Caco-2 (cell line): ENCODE measurements at regions not wholly inside any gene's neighbourhood (a gene's known extent, or its start where the extent isn't known, plus 50 kb on each side); places are given as distances from the start of the nearest gene placed in this dataset.

Experiments used
- BruUV-seq: library from RNA; stranded (reverse); fragments of 400-500 nt; replicated peaks from 2 replicates; lab custom pipeline; 2021; lab: Mats Ljungman, UMichigan
- CTCF ChIA-PET: fragments of 300-600 bp; sonication (Branson Sonifier 250); formaldehyde crosslinking; loops from one replicate; lab custom pipeline; 2022; ENCODE audit warnings: antibody characterized with exemption; lab: Charles Lee
- POLR2A ChIA-PET: fragments of 300-600 bp; sonication (Branson Sonifier 250); formaldehyde crosslinking; loops from one replicate; lab custom pipeline; 2022; ENCODE audit warnings: antibody characterized with exemption; lab: Charles Lee
- DNase-seq, 2 experiments: peaks; one replicate each; pipeline versions ENCODE4 v3.0.0 to v3.0.0-alpha.2; 2020 to 2022
- H3K27me3 ChIP-seq: replicated peaks from 2 replicates; pipeline ENCODE4 v1.6.0; 2011; ENCODE audit warnings: low read length; ENCODE audit not compliant: control insufficient read depth, insufficient read depth
- H3K36me3 ChIP-seq: 2 replicates; pipeline ENCODE4 v1.5.1; 2011; ENCODE audit warnings: low read length; ENCODE audit not compliant: control insufficient read depth, insufficient read depth
- H3K4me1 ChIP-seq: fragments of 250-450 bp; sonication (Bioruptor Pico); 2 replicates; pipeline ENCODE4 v1.5.1; 2020; ENCODE audit warnings: mild to moderate bottlenecking
- H3K4me3 ChIP-seq: 2 replicates; pipeline ENCODE4 v1.5.1; 2011; ENCODE audit warnings: low read depth, mild to moderate bottlenecking, control low read depth, low read length
- H3K9me3 ChIP-seq: fragments of 250-450 bp; sonication (Bioruptor Pico); 2 replicates; pipeline ENCODE4 v1.5.1; 2020; ENCODE audit warnings: mild to moderate bottlenecking, moderate library complexity
- H3K27ac Mint-ChIP-seq: one replicate; pipeline ENCODE4 v1.8.0; 2022; ENCODE audit warnings: mixed read lengths; ENCODE audit not compliant: unreplicated experiment
- H3K27me3 Mint-ChIP-seq: one replicate; pipeline ENCODE4 v1.8.0; 2022; ENCODE audit warnings: mixed read lengths; ENCODE audit not compliant: insufficient read depth, unreplicated experiment
- H3K36me3 Mint-ChIP-seq: one replicate; pipeline ENCODE4 v1.8.0; 2022; ENCODE audit warnings: mild to moderate bottlenecking, mixed read lengths; ENCODE audit not compliant: insufficient read depth, unreplicated experiment
- H3K4me1 Mint-ChIP-seq: one replicate; pipeline ENCODE4 v1.8.0; 2022; ENCODE audit warnings: low read depth, mixed read lengths; ENCODE audit not compliant: unreplicated experiment
- H3K4me3 Mint-ChIP-seq: one replicate; pipeline ENCODE4 v1.8.0; 2022; ENCODE audit warnings: mild to moderate bottlenecking, moderate library complexity, mixed read lengths; ENCODE audit not compliant: unreplicated experiment
- H3K9me3 Mint-ChIP-seq: one replicate; pipeline ENCODE4 v1.8.0; 2022; ENCODE audit warnings: mixed read lengths; ENCODE audit not compliant: unreplicated experiment
- CTCF ChIP-seq, 2 experiments: fragments of 200-600 bp in 1 of 2; IDR thresholded peaks; 1 replicate in 1 of 2; 2 replicates in 1 of 2; pipeline versions ENCODE4 v1.5.1 to v1.8.0; 2011 to 2022; ENCODE audit warnings: antibody characterized with exemption in 1 of 2, control low read depth in 1 of 2, inconsistent platforms in 1 of 2, low read depth in 1 of 2, low read length in 1 of 2, mild to moderate bottlenecking in 1 of 2, moderate library complexity in 1 of 2; ENCODE audit not compliant: insufficient read depth in 1 of 2, severe bottlenecking in 1 of 2, unreplicated experiment in 1 of 2
- intact Hi-C: fragments of 100-400 bp; cut with micrococcal nuclease; formaldehyde crosslinking; loops from one replicate; pipeline ENCODE4 v1.10.0; 2022; ENCODE audit not compliant: unreplicated experiment

DNA sequence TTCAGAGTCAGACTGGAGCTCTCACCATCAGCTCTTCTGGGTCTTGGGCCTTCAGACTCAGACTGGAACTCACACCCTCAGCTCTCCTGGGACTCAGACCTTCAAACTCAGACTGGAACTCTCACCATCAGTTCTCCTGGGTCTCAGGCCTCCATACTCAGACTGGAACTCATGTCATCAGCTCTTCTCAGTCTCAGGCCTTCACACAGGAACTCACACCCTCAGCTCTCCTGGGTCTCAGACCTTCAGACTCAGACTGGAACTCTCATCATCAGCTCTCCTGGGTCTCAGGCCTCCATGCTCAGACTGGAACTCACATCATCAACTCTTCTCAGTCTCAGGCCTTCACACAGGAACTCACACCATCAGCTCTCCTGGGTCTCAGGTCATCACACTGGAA is 147.2 kb upstream of the MXRA5 start:
- intact Hi-C loops = no loop called here
- Histone ChIP-seq H3K4me1 (no peaks in the 10 kb centered on the region), H3K27me3 (no peaks in the 10 kb centered on the region), H3K4me3 (no peak overlapping the region), H3K36me3 (no peaks in the 10 kb centered on the region), H3K9me3 (no peaks in the 10 kb centered on the region)
- Mint-ChIP-seq H3K27me3 (no peaks in the 10 kb centered on the region), H3K36me3 (no peaks in the 10 kb centered on the region), H3K4me1 (no peaks in the 10 kb centered on the region), H3K27ac (no peak overlapping the region), H3K9me3 (no peaks in the 10 kb centered on the region), H3K4me3 (no peak overlapping the region)
- no peak for TF ChIP-seq CTCF (IDR thresholded peaks at IDR 0.05; ENCODE audit: insufficient read depth in 1 of 2, low read depth in 1 of 2, low read length in 1 of 2, severe bottlenecking in 1 of 2, unreplicated experiment in 1 of 2)
- no TSS peak for BruUV-seq
- no peak for DNase-seq
- ChIA-PET CTCF (no interaction called here), POLR2A (no interaction called here)

- CTCF ChIA-PET = no interaction called here
- no peaks in the 10 kb centered on the region for H3K27me3 Mint-ChIP-seq
- peaks cover 9% of the 10 kb centered on the region for H3K9me3 Mint-ChIP-seq
- Histone ChIP-seq H3K4me3 (no peak overlapping the region), H3K36me3 (no peaks in the 10 kb centered on the region), H3K4me1 (no peaks in the 10 kb centered on the region), H3K9me3 (no peaks in the 10 kb centered on the region), H3K27me3 (no peaks in the 10 kb centered on the region)
- intact Hi-C loops = no loop called here
- POLR2A ChIA-PET = no interaction called here
- no peak for TF ChIP-seq CTCF (IDR thresholded peaks at IDR 0.05; ENCODE audit: insufficient read depth in 1 of 2, low read depth in 1 of 2, low read length in 1 of 2, severe bottlenecking in 1 of 2, unreplicated experiment in 1 of 2)
- DNase-seq = no peak
- no peaks in the 10 kb centered on the region for H3K4me1 Mint-ChIP-seq
- no TSS peak for BruUV-seq
- no peaks in the 10 kb centered on the region for H3K36me3 Mint-ChIP-seq
- no peak overlapping the region for H3K4me3 Mint-ChIP-seq
- no peak overlapping the region for H3K27ac Mint-ChIP-seq
These were observed 139.3 kb upstream of the MXRA5 start for GRCh38 chrX:3485727-3486126.

GRCh38 chrX:3479026-3479425 is 132.6 kb upstream of the MXRA5 start:
- POLR2A ChIA-PET = no interaction called here
- no TSS peak for BruUV-seq
- intact Hi-C loops = no loop called here
- no peak for DNase-seq
- Mint-ChIP-seq H3K4me1 (no peaks in the 10 kb centered on the region), H3K9me3 (peaks cover 26% of the 10 kb centered on the region), H3K36me3 (no peaks in the 10 kb centered on the region), H3K27me3 (no peaks in the 10 kb centered on the region), H3K27ac (no peak overlapping the region), H3K4me3 (no peak overlapping the region)
- Histone ChIP-seq H3K36me3 (no peaks in the 10 kb centered on the region), H3K27me3 (no peaks in the 10 kb centered on the region), H3K4me3 (no peak overlapping the region), H3K9me3 (no peaks in the 10 kb centered on the region), H3K4me1 (no peaks in the 10 kb centered on the region)
- TF ChIP-seq CTCF (IDR thresholded peaks at IDR 0.05; ENCODE audit: insufficient read depth in 1 of 2, low read depth in 1 of 2, low read length in 1 of 2, severe bottlenecking in 1 of 2, unreplicated experiment in 1 of 2) = no peak
- CTCF ChIA-PET = no interaction called here
